ENCODE measurements at regions not wholly inside any gene's neighbourhood (a gene's known extent, or its start where the extent isn't known, plus 50 kb on each side); places are given as distances from the start of the nearest gene placed in this dataset.
A peak's percentile ranks its signal among the peaks of the same experiment; 100 is the strongest.

GRCh38 chr16:87127061-87127765 lies 190.0 kb downstream of the C16orf95 start (continued):
- no peak for TF ChIP-seq ZBTB33 (IDR thresholded peaks at IDR 0.05)

- H3K27ac ChIP-seq (ENCODE audit: low read depth in 1 of 2, low read length in 2 of 2), result peak overlapping the region in 1 of 2 donors; percentile 11
- H3K9me3 ChIP-seq (ENCODE audit: control insufficient read depth in 4 of 4, low read length in 3 of 4), result peaks cover 0 to 20% (median 17%) of the 10 kb centered on the region in 4 donors
- H3K36me3 ChIP-seq (ENCODE audit: control insufficient read depth in 4 of 4, insufficient read depth in 3 of 4, low read depth in 1 of 4, low read length in 3 of 4), result no peaks in the 10 kb centered on the region
- H3K4me1 ChIP-seq (ENCODE audit: control insufficient read depth in 4 of 4, insufficient read depth in 4 of 4, low read length in 3 of 4), result no peaks in the 10 kb centered on the region
- TF ChIP-seq RXRA (IDR thresholded peaks at IDR 0.05), result no peak
- no peak for TF ChIP-seq RAD21 (IDR thresholded peaks at IDR 0.05)
- TF ChIP-seq YY1 (IDR thresholded peaks at IDR 0.05), result no peak
- no peak for TF ChIP-seq HNF4A (conservative IDR thresholded peaks at IDR 0.05)
- TF ChIP-seq MAX (IDR thresholded peaks at IDR 0.05), result no peak
- no peak for TF ChIP-seq NR2F2 (IDR thresholded peaks at IDR 0.05)
- no peak overlapping the region for H3K9ac ChIP-seq (ENCODE audit: low read depth in 1 of 2, low read length in 2 of 2)
- no peaks in the 10 kb centered on the region for H3K27me3 ChIP-seq (ENCODE audit: control insufficient read depth in 4 of 4, insufficient read depth in 4 of 4, low read length in 3 of 4)
- no peak overlapping the region for H3K4me3 ChIP-seq (ENCODE audit: low read depth in 1 of 3, low read length in 3 of 3)
- no peak for DNase-seq (ENCODE audit: low spot score)
- WGBS, result 83% methylated on average over 6 of the region's 6 CpGs
Measured at GRCh38 chr16:87127766-87128147, 189.4 kb downstream of the C16orf95 start.

GRCh38 chr16:87129771-87130170 lies 187.4 kb downstream of the C16orf95 start:
- Histone ChIP-seq H3K9me3 (ENCODE audit: control insufficient read depth in 4 of 4, low read length in 3 of 4) (peaks cover 0 to 16% (median 8%) of the 10 kb centered on the region in 4 donors), H3K4me3 (ENCODE audit: low read depth in 1 of 3, low read length in 3 of 3) (no peak overlapping the region), H3K4me1 (ENCODE audit: control insufficient read depth in 4 of 4, insufficient read depth in 4 of 4, low read length in 3 of 4) (no peaks in the 10 kb centered on the region), H3K9ac (ENCODE audit: low read depth in 1 of 2, low read length in 2 of 2) (no peak overlapping the region), H3K27me3 (ENCODE audit: control insufficient read depth in 4 of 4, insufficient read depth in 4 of 4, low read length in 3 of 4) (no peaks in the 10 kb centered on the region), H3K36me3 (ENCODE audit: control insufficient read depth in 4 of 4, insufficient read depth in 3 of 4, low read depth in 1 of 4, low read length in 3 of 4) (no peaks in the 10 kb centered on the region), H3K27ac (ENCODE audit: low read depth in 1 of 2, low read length in 2 of 2) (no peak overlapping the region)
- TF ChIP-seq FOXA1 (IDR thresholded peaks at IDR 0.05) (no peak), MAX (IDR thresholded peaks at IDR 0.05) (no peak), SP1 (IDR thresholded peaks at IDR 0.05) (no peak), RAD21 (IDR thresholded peaks at IDR 0.05) (no peak), HNF4G (IDR thresholded peaks at IDR 0.05) (no peak), RXRA (IDR thresholded peaks at IDR 0.05) (no peak), YY1 (IDR thresholded peaks at IDR 0.05) (no peak), CTCF (IDR thresholded peaks at IDR 0.05; ENCODE audit: low read depth, low read length, missing input control) (no peak), ATF3 (IDR thresholded peaks at IDR 0.05) (no peak), ZBTB33 (IDR thresholded peaks at IDR 0.05) (no peak), HNF4A (conservative IDR thresholded peaks at IDR 0.05) (no peak), NR2F2 (IDR thresholded peaks at IDR 0.05) (no peak), FOXA2 (IDR thresholded peaks at IDR 0.05) (no peak), TAF1 (conservative IDR thresholded peaks at IDR 0.05) (no peak), GABPA (IDR thresholded peaks at IDR 0.05 in 1 of 2, conservative IDR thresholded peaks at IDR 0.05 in 1 of 2) (no peak), JUND (IDR thresholded peaks at IDR 0.05) (no peak), REST (IDR thresholded peaks at IDR 0.05) (no peak), EGR1 (IDR thresholded peaks at IDR 0.05; ENCODE audit: low read depth in 2 of 2) (no peak)
- no peak for DNase-seq (ENCODE audit: low spot score)
- WGBS, result 81% methylated on average over 4 of the region's 4 CpGs

All from liver (tissue), 8 donors.